ENCODE measurements at regions not wholly inside any gene's neighbourhood (a gene's known extent, or its start where the extent isn't known, plus 50 kb on each side); places are given as distances from the start of the nearest gene placed in this dataset.

- CTCF ChIA-PET, result no interaction called here
- H3K4me3 ChIP-seq (ENCODE audit: low read length), result no peak overlapping the region
- BruUV-seq (replicated peaks), result no TSS peak
- TF ChIP-seq EZH2 (IDR thresholded peaks at IDR 0.05; ENCODE audit: low read length, unreplicated experiment), result no peak
- no peak for TF ChIP-seq EZH2phosphoT487 (IDR thresholded peaks at IDR 0.05; ENCODE audit: borderline replicate concordance, low read length)
- no peak for TF ChIP-seq CTCF (conservative IDR thresholded peaks at IDR 0.05; ENCODE audit: low read depth, low read length)
- POLR2A ChIA-PET (ENCODE audit: unreplicated experiment), result no interaction called here
- no peaks in the 10 kb centered on the region for H3K79me2 ChIP-seq (ENCODE audit: low read length)
- H3K9me3 ChIP-seq (ENCODE audit: low read length), result no peaks in the 10 kb centered on the region
- H3F3A ChIP-seq (ENCODE audit: low read length, unreplicated experiment), result no peaks in the 10 kb centered on the region
- no peaks in the 10 kb centered on the region for H3K4me1 ChIP-seq (ENCODE audit: insufficient read depth, low read length)
- ATAC-seq (no peak), DNase-seq (no peak)
- H3K9me2 ChIP-seq (replicated peaks; ENCODE audit: low read length), result no peaks in the 10 kb centered on the region
- no peaks in the 10 kb centered on the region for H3K36me3 ChIP-seq (ENCODE audit: low read depth, low read length)
- H3K9ac ChIP-seq (ENCODE audit: low read length), result no peak overlapping the region
- no peaks in the 10 kb centered on the region for H3K27me3 ChIP-seq (ENCODE audit: low read length)
- intact Hi-C loops (cut with micrococcal nuclease), result no loop called here
- H2AFZ ChIP-seq (ENCODE audit: low read length), result no peak overlapping the region
- H3K27ac ChIP-seq (ENCODE audit: low read length), result no peak overlapping the region
- H3K4me2 ChIP-seq (ENCODE audit: low read length), result no peak overlapping the region
- no peaks in the 10 kb centered on the region for H4K20me1 ChIP-seq (ENCODE audit: low read length)
Observed at GRCh38 chr4:12929784-12930183, 554.4 kb downstream of the RAB28 start.

GRCh38 chr4:12928751-12929150, 555.4 kb downstream of the RAB28 start:
- TF ChIP-seq CTCF (conservative IDR thresholded peaks at IDR 0.05; ENCODE audit: low read depth, low read length) (no peak), EZH2 (IDR thresholded peaks at IDR 0.05; ENCODE audit: low read length, unreplicated experiment) (no peak), EZH2phosphoT487 (IDR thresholded peaks at IDR 0.05; ENCODE audit: borderline replicate concordance, low read length) (no peak)
- Histone ChIP-seq H3K9me3 (ENCODE audit: low read length) (no peaks in the 10 kb centered on the region), H3K9me2 (replicated peaks; ENCODE audit: low read length) (no peaks in the 10 kb centered on the region), H3K79me2 (ENCODE audit: low read length) (no peaks in the 10 kb centered on the region), H3K4me1 (ENCODE audit: insufficient read depth, low read length) (no peaks in the 10 kb centered on the region), H3K4me3 (ENCODE audit: low read length) (no peak overlapping the region), H3F3A (ENCODE audit: low read length, unreplicated experiment) (no peaks in the 10 kb centered on the region), H3K4me2 (ENCODE audit: low read length) (no peak overlapping the region), H3K9ac (ENCODE audit: low read length) (no peak overlapping the region), H2AFZ (ENCODE audit: low read length) (no peak overlapping the region), H3K36me3 (ENCODE audit: low read depth, low read length) (no peaks in the 10 kb centered on the region), H3K27ac (ENCODE audit: low read length) (no peak overlapping the region), H3K27me3 (ENCODE audit: low read length) (no peaks in the 10 kb centered on the region), H4K20me1 (ENCODE audit: low read length) (no peaks in the 10 kb centered on the region)
- POLR2A ChIA-PET (ENCODE audit: unreplicated experiment), result no interaction called here
- ATAC-seq (no peak), DNase-seq (no peak)
- intact Hi-C loops (cut with micrococcal nuclease), result no loop called here
- BruUV-seq (replicated peaks), result no TSS peak
- CTCF ChIA-PET, result no interaction called here

DNA sequence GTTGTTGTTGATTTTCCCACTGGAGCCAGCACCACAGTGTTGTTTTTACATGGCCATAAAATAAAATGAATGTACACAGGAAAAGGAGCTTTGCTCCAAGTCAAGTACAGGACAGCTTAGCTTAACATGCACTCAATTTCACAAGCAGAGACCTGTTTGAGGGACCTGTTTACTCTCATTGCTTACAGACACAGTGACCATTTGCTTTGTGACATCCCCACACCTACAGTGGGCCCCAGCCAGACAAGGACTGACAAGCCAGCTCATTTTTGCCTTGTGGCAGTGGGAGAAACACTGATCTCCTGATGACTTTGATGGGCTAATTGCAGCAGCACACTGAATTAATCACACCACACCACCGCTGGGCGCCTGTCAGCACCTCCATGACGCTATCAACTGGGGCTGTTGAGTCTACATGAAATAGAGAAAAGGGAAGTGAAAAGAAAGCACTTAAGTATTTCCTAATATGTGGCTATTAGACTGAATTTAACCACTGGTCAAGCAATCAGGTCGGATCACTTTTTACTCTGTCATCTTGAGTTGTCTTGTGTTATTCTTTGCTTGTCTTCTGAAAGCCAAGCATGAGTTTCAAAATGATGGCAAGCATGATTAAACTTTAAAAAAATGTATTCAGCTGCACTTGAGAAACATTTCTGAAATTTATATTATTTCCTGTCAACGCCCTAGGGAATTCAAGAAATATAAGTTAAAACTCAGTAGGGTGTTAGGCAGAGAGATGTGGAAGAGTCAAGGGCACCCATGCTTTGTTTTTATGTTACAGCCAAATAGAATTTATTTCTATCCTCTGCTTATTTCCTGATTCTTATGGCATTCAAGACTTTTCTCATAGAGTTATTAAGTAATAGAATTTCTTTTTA, 557.7 kb downstream of the RAB28 start:
- Histone ChIP-seq H3K27ac (ENCODE audit: low read length) (no peak overlapping the region), H3K36me3 (ENCODE audit: low read depth, low read length) (no peaks in the 10 kb centered on the region), H3K4me3 (ENCODE audit: low read length) (no peak overlapping the region), H3K9me3 (ENCODE audit: low read length) (no peaks in the 10 kb centered on the region), H4K20me1 (ENCODE audit: low read length) (no peaks in the 10 kb centered on the region), H3K4me2 (ENCODE audit: low read length) (no peak overlapping the region), H3K27me3 (ENCODE audit: low read length) (no peaks in the 10 kb centered on the region), H3F3A (ENCODE audit: low read length, unreplicated experiment) (no peaks in the 10 kb centered on the region), H3K9me2 (replicated peaks; ENCODE audit: low read length) (no peaks in the 10 kb centered on the region), H3K79me2 (ENCODE audit: low read length) (no peaks in the 10 kb centered on the region), H3K9ac (ENCODE audit: low read length) (no peak overlapping the region), H2AFZ (ENCODE audit: low read length) (no peak overlapping the region), H3K4me1 (ENCODE audit: insufficient read depth, low read length) (no peaks in the 10 kb centered on the region)
- BruUV-seq (replicated peaks), result no TSS peak
- ChIA-PET CTCF (no interaction called here), POLR2A (ENCODE audit: unreplicated experiment) (interaction anchor here (0.7 kb wide), 1 partner anchor 234 kb away, joined by 4 read pairs; no protein-coding TSS in a partner anchor)
- no peak for ATAC-seq
- DNase-seq, result no peak
- intact Hi-C loops (cut with micrococcal nuclease), result no loop called here
- TF ChIP-seq CTCF (conservative IDR thresholded peaks at IDR 0.05; ENCODE audit: low read depth, low read length) (no peak), EZH2 (IDR thresholded peaks at IDR 0.05; ENCODE audit: low read length, unreplicated experiment) (no peak), EZH2phosphoT487 (IDR thresholded peaks at IDR 0.05; ENCODE audit: borderline replicate concordance, low read length) (no peak)

All from PC-3 (cell line).